AG08396 (cell line): ENCODE measurements at regions not wholly inside any gene's neighbourhood (a gene's known extent, or its start where the extent isn't known, plus 50 kb on each side); places are given as distances from the start of the nearest gene placed in this dataset.
A peak's percentile ranks its signal among the peaks of the same experiment; 100 is the strongest.

Experiments
- DNase-seq: peaks from one replicate; pipeline ENCODE4 v3.0.0; 2012; ENCODE audit warnings: low spot score, mixed read lengths

GRCh38 chr20:23253524-23253923 is 97.1 kb upstream of the NXT1 start:
- no peak for DNase-seq

- no peak for DNase-seq
Observed at GRCh38 chr20:23251779-23252178, 98.8 kb upstream of the NXT1 start.

- DNase-seq: no peak
Observed at GRCh38 chr20:23249541-23249940, 101.0 kb upstream of the NXT1 start.

GRCh38 chr20:23248461-23248882 is 102.1 kb upstream of the NXT1 start:
- DNase-seq: no peak

- no peak for DNase-seq
Observed at GRCh38 chr20:23246717-23247664, 103.6 kb upstream of the NXT1 start.

- peak; percentile 36 for DNase-seq
Observed at GRCh38 chr20:23245553-23246181, 104.9 kb upstream of the NXT1 start.

- no peak for DNase-seq
Observed at GRCh38 chr20:23244916-23245552, 105.6 kb upstream of the NXT1 start.

GRCh38 chr20:23244156-23244915 is 106.3 kb upstream of the NXT1 start:
- DNase-seq: peak; percentile 40

- no peak for DNase-seq
Observed at GRCh38 chr20:23243791-23244155, 106.8 kb upstream of the NXT1 start.

GRCh38 chr20:23242556-23243180 is 107.9 kb upstream of the NXT1 start:
- no peak for DNase-seq

GRCh38 chr20:23242104-23242503 is 108.5 kb upstream of the NXT1 start:
- no peak for DNase-seq

GRCh38 chr20:23241416-23241815 is 109.2 kb upstream of the NXT1 start:
- no peak for DNase-seq

GRCh38 chr20:23240519-23240918 is 110.1 kb upstream of the NXT1 start:
- DNase-seq: no peak

- DNase-seq: no peak
Observed at GRCh38 chr20:23237201-23237600, 113.4 kb upstream of the NXT1 start.

- peak; percentile 40 for DNase-seq
Observed at GRCh38 chr20:23235173-23236027, 115.2 kb upstream of the NXT1 start.

- peak; percentile 61 for DNase-seq
Observed at GRCh38 chr20:23234311-23235078, 116.1 kb upstream of the NXT1 start.

- no peak for DNase-seq
Observed at GRCh38 chr20:23233341-23233740, 117.2 kb upstream of the NXT1 start.

- no peak for DNase-seq
Observed at GRCh38 chr20:23232679-23233308, 117.8 kb upstream of the NXT1 start.

GRCh38 chr20:23232219-23232581 is 118.4 kb upstream of the NXT1 start:
- no peak for DNase-seq
